ENCODE measurements at regions not wholly inside any gene's neighbourhood (a gene's known extent, or its start where the extent isn't known, plus 50 kb on each side); places are given as distances from the start of the nearest gene placed in this dataset.

DNA sequence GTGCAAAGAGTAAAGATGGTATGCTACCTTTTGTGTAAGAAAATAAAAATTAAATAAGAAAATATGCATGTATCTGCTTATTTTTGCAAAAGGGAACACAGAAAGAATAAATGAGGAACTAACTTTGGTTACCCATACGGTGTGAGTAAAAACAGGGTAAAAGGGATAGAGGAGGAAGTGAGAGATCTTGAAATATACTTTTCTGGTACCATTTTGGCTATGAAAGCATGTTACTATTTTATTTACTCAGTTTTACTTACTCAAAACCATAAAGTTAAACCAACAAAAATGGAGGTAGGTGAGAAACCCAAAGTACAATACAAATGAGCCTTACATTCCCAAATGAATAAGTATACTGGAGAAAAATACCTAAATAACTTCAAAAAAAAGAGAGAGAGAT lies 122.0 kb upstream of the EGLN3 start:
- no peak for TF ChIP-seq POLR2A (IDR thresholded peaks at IDR 0.05; ENCODE audit: low read depth, low read length)
- TF ChIP-seq POLR2AphosphoS5 (IDR thresholded peaks at IDR 0.05; ENCODE audit: low read depth, low read length), result no peak

All from GM12892 (cell line).